ENCODE measurements at regions not wholly inside any gene's neighbourhood (a gene's known extent, or its start where the extent isn't known, plus 50 kb on each side); places are given as distances from the start of the nearest gene placed in this dataset.

- Histone ChIP-seq H3K4me3 (no peak overlapping the region), H3K36me3 (ENCODE audit: control insufficient read depth, insufficient read depth, low read length) (no peaks in the 10 kb centered on the region), H3K4me1 (replicated peaks in 1 of 2; ENCODE audit: control insufficient read depth in 2 of 2, insufficient read depth in 2 of 2, low read length in 2 of 2) (no peaks in the 10 kb centered on the region), H3K27ac (ENCODE audit: extremely low read depth, low read depth, low read length) (no peak overlapping the region), H3K79me2 (ENCODE audit: control insufficient read depth, insufficient read depth, low read length) (no peaks in the 10 kb centered on the region), H3K9me3 (replicated peaks; ENCODE audit: control insufficient read depth, insufficient read depth, low read depth, low read length) (no peaks in the 10 kb centered on the region; the same call in 1 of the 2 replicates), H3K9ac (ENCODE audit: insufficient read depth in 1 of 2, low read depth in 2 of 2, low read length in 2 of 2) (no peak overlapping the region), H3K4me2 (ENCODE audit: insufficient read depth, low read length) (no peak overlapping the region), H4K20me1 (replicated peaks; ENCODE audit: control insufficient read depth, insufficient read depth, low read length) (no peaks in the 10 kb centered on the region), H2AFZ (ENCODE audit: low read depth, low read length) (no peak overlapping the region), H3K9me1 (ENCODE audit: control insufficient read depth, insufficient read depth, low read length) (no peaks in the 10 kb centered on the region), H3K27me3 (ENCODE audit: control insufficient read depth in 2 of 2, insufficient read depth in 2 of 2, low read length in 2 of 2) (no peaks in the 10 kb centered on the region)
- BruUV-seq (replicated peaks), result no TSS peak
- ChIA-PET CTCF (ENCODE audit: low intra/inter-chr PET ratio) (no interaction called here), POLR2A (no interaction called here)
- no peak for ATAC-seq
- no peak for FAIRE-seq
- in situ Hi-C loops (cut with MboI), result no loop called here
- 0% methylated on average over 6 of the region's 6 CpGs for WGBS (ENCODE audit: insufficient coverage, low coverage, missing lambda C conversion rate)
- no peak for DNase-seq (ENCODE audit: extremely low read depth in 1 of 4, low spot score in 3 of 4)
- intact Hi-C loops (cut with micrococcal nuclease), result no loop called here
- TF ChIP-seq NFRKB (IDR thresholded peaks at IDR 0.05; ENCODE audit: low read depth) (no peak), SAP30 (IDR thresholded peaks at IDR 0.05; ENCODE audit: borderline replicate concordance, insufficient read depth, low read depth, low read length, poor library complexity, severe bottlenecking) (no peak), SMAD3 (CRISPR knock-in tag; conservative IDR thresholded peaks at IDR 0.05) (no peak), TEAD1 (CRISPR knock-in tag; IDR thresholded peaks at IDR 0.05) (no peak), ZBTB17 (CRISPR knock-in tag; IDR thresholded peaks at IDR 0.05) (no peak), ATF4 (CRISPR knock-in tag; IDR thresholded peaks at IDR 0.05) (no peak), HIVEP1 (CRISPR knock-in tag; IDR thresholded peaks at IDR 0.05) (no peak), HNRNPK (IDR thresholded peaks at IDR 0.05; ENCODE audit: low read depth, low read length, poor library complexity, severe bottlenecking) (no peak), THAP7 (CRISPR knock-in tag; IDR thresholded peaks at IDR 0.05) (no peak), SRSF9 (IDR thresholded peaks at IDR 0.05; ENCODE audit: borderline replicate concordance, low read depth, low read length) (no peak)
- TF ChIP-seq, protein P1, sequence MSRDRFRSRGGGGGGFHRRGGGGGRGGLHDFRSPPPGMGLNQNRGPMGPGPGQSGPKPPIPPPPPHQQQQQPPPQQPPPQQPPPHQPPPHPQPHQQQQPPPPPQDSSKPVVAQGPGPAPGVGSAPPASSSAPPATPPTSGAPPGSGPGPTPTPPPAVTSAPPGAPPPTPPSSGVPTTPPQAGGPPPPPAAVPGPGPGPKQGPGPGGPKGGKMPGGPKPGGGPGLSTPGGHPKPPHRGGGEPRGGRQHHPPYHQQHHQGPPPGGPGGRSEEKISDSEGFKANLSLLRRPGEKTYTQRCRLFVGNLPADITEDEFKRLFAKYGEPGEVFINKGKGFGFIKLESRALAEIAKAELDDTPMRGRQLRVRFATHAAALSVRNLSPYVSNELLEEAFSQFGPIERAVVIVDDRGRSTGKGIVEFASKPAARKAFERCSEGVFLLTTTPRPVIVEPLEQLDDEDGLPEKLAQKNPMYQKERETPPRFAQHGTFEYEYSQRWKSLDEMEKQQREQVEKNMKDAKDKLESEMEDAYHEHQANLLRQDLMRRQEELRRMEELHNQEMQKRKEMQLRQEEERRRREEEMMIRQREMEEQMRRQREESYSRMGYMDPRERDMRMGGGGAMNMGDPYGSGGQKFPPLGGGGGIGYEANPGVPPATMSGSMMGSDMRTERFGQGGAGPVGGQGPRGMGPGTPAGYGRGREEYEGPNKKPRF (IDR thresholded peaks at IDR 0.05; ENCODE audit: low read depth, low read length), result no peak
- TF ChIP-seq, protein P2, sequence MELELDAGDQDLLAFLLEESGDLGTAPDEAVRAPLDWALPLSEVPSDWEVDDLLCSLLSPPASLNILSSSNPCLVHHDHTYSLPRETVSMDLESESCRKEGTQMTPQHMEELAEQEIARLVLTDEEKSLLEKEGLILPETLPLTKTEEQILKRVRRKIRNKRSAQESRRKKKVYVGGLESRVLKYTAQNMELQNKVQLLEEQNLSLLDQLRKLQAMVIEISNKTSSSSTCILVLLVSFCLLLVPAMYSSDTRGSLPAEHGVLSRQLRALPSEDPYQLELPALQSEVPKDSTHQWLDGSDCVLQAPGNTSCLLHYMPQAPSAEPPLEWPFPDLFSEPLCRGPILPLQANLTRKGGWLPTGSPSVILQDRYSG (tag; conservative IDR thresholded peaks at IDR 0.05; ENCODE audit: low read depth), result no peak
- TF ChIP-seq, protein P3, sequence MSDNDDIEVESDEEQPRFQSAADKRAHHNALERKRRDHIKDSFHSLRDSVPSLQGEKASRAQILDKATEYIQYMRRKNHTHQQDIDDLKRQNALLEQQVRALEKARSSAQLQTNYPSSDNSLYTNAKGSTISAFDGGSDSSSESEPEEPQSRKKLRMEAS (CRISPR knock-in tag; IDR thresholded peaks at IDR 0.05), result no peak
These were observed 256.2 kb upstream of the RARB start for GRCh38 chr3:25171897-25172296.

Measured in K562 (cell line).